Left lung (tissue), 4 donors: ENCODE measurements at regions not wholly inside any gene's neighbourhood (a gene's known extent, or its start where the extent isn't known, plus 50 kb on each side); places are given as distances from the start of the nearest gene placed in this dataset.

Experiments
- ATAC-seq: fragments of 200-7000 bp; cut with Tn5 transposase; one replicate; pipeline ENCODE4 v1.9.1; 2020; ENCODE audit warnings: moderate library complexity
- DNase-seq, 4 donors: peaks; one replicate each; pipeline ENCODE4 v3.0.0-alpha.2; 2013 to 2020
- H3K27ac ChIP-seq, 2 donors: fragments of 200-600 bp; sonication (generic) in 1 of 2; one replicate each; pipeline versions ENCODE4 v1.5.0 to v1.8.0; 2020 to 2021
- H3K27me3 ChIP-seq, 2 donors: fragments of 200-600 bp; sonication (generic) in 1 of 2; one replicate each; pipeline versions ENCODE4 v1.5.0 to v1.8.0; 2020 to 2021
- H3K36me3 ChIP-seq, 2 donors: fragments of 200-600 bp; sonication (generic) in 1 of 2; one replicate each; pipeline versions ENCODE4 v1.5.0 to v1.8.0; 2020 to 2021
- H3K4me1 ChIP-seq, 2 donors: fragments of 200-600 bp; one replicate each; pipeline ENCODE4 v1.8.0; 2021
- H3K4me3 ChIP-seq, 2 donors: fragments of 200-600 bp; sonication (generic) in 1 of 2; one replicate each; pipeline versions ENCODE4 v1.5.0 to v1.8.0; 2020 to 2021; ENCODE audit warnings: mild to moderate bottlenecking in 1 of 2
- H3K9me3 ChIP-seq, 2 donors: fragments of 200-600 bp; sonication (generic) in 1 of 2; one replicate each; pipeline versions ENCODE4 v1.5.0 to v1.8.0; 2020 to 2021
- CTCF ChIP-seq, 2 donors: fragments of 200-600 bp; sonication (generic) in 1 of 2; IDR thresholded peaks; one replicate each; pipeline versions ENCODE4 v1.5.0 to v1.8.0; 2021; ENCODE audit warnings: antibody characterized with exemption in 2 of 2
- intact Hi-C, 2 donors: fragments of 100-400 bp; cut with DNase I; formaldehyde crosslinking; loops; one replicate each; pipeline versions ENCODE4 v1.11.2 to v1.14.2; 2022
- donor health status: DM: no; HTN: yes; CAD: no.
- donor health status: DM: no; HTN: no; CAD: no.

DNA sequence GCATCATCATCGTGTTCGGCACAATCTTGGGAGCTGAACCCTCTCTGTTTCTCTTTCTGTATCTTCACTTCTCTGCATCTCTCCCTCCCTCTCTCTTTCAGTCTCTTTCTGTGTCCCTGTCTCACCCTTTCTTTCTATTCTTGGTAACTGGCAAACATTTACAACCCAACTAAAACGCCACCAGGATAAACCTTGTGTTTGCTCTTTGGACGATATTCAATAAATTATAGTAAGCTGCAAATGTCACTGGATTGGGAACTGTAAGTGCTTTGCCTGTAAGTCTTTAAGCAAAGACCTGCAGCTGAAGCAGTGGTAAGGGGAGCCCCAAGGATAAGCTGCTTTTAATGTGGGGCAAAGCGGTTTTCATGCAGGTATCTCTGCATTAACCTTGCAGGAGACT, 558.0 kb upstream of the MKI67 start:
- H3K27me3 ChIP-seq: peaks cover 0 to 22% of the 10 kb centered on the region in 2 donors
- H3K36me3 ChIP-seq: no peaks in the 10 kb centered on the region
- TF ChIP-seq CTCF (IDR thresholded peaks at IDR 0.05): no peak
- no peak overlapping the region for H3K27ac ChIP-seq
- no peak for DNase-seq
- H3K4me3 ChIP-seq: no peak overlapping the region
- no peak for ATAC-seq
- no peaks in the 10 kb centered on the region for H3K4me1 ChIP-seq
- intact Hi-C loops: no loop called here
- H3K9me3 ChIP-seq: no peaks in the 10 kb centered on the region

GRCh38 chr10:128686630-128687278, 560.5 kb upstream of the MKI67 start:
- ATAC-seq: no peak
- H3K27me3 ChIP-seq: peaks cover 0 to 11% of the 10 kb centered on the region in 2 donors
- H3K9me3 ChIP-seq: no peaks in the 10 kb centered on the region

DNA sequence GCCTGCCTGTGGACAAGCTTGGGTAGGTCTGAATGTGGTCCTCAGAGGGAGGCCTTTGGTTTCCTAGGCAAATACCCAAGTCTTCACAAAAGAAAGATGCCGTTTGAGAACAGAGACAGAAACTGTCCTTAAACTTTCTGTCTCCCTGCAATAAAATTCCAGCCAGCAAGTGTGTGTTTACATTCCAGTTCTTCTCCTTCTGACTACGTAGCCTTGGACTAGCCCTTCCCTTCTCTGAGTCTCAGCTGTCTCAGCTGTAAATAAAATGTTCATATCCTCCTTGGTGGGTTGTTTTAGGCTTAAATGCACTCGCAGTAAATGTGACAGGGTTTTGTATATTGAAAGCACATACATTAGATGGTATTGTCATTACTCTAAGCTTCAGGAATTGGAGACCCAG, 561.2 kb upstream of the MKI67 start:
- no peak for TF ChIP-seq CTCF (IDR thresholded peaks at IDR 0.05)
- no peak overlapping the region for H3K27ac ChIP-seq
- intact Hi-C loops: no loop called here

More at GRCh38 chr10:128686630-128687278, 560.5 kb upstream of the MKI67 start:
- Histone ChIP-seq H3K4me1 (no peaks in the 10 kb centered on the region), H3K36me3 (no peaks in the 10 kb centered on the region), H3K27ac (no peak overlapping the region), H3K4me3 (no peak overlapping the region)
- intact Hi-C loops: no loop called here
- TF ChIP-seq CTCF (IDR thresholded peaks at IDR 0.05): no peak
- DNase-seq: no peak

DNA sequence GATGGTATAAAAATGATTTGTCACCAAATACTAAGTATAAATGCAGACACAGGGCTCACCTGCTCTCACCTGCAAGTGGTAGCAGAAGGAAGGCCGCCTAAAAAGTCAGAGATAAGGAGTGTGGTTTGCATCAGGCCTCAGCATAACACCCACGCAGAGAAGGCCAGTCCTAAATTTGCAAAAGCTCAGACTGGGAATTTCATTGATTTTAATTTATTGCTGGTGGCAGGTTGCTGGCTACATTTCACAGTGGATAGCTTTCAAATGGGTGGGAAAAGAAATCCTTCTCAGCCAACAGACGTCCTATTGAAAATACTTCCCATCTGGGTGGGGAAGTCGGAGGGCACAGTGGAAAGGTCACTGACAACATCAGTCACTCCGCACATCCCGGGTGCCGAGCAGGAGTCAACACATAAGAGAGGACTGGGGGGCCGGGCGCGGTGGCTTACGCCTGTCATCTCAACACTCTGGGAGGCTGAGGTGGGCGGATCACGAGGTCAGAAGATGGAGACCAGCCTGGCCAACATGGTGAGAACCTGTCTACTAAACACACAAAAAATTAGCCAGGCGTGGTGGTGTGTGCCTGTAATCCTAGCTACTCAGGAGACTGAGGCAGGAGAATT, 561.8 kb upstream of the MKI67 start:
- no peak for TF ChIP-seq CTCF (IDR thresholded peaks at IDR 0.05)

More for the DNA sequence above, 561.2 kb upstream of the MKI67 start:
- Histone ChIP-seq H3K27me3 (peaks cover 0 to 11% of the 10 kb centered on the region in 2 donors), H3K4me1 (no peaks in the 10 kb centered on the region), H3K9me3 (no peaks in the 10 kb centered on the region), H3K36me3 (no peaks in the 10 kb centered on the region), H3K4me3 (no peak overlapping the region)
- ATAC-seq (no peak), DNase-seq (no peak)

DNA sequence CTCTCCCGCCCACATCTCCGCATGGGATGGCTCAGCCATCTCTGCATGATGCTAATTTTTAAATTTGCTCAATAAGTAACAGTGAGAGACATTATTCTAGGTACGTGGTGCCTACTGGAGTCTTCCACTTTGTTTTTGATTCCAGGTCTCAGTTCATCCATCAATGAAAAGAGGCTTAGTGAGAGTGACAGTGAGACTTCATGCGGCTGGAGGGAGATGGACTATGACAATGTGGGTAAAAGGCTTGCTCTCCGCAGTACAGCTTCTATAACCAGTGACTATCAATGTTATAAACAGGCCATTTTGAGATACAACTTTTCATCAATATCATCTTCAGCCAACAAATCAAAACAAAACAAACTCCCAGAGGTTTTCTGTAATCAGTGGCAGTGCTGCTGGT, 563.4 kb upstream of the MKI67 start:
- TF ChIP-seq CTCF (IDR thresholded peaks at IDR 0.05): no peak
- DNase-seq (no peak), ATAC-seq (no peak)
- H3K27me3 ChIP-seq: peaks cover 0 to 11% of the 10 kb centered on the region in 2 donors
- no peak overlapping the region for H3K27ac ChIP-seq
- no peak overlapping the region for H3K4me3 ChIP-seq
- H3K4me1 ChIP-seq: no peaks in the 10 kb centered on the region
- no peaks in the 10 kb centered on the region for H3K9me3 ChIP-seq
- no peaks in the 10 kb centered on the region for H3K36me3 ChIP-seq
- intact Hi-C loops: no loop called here

More for the DNA sequence above, 561.8 kb upstream of the MKI67 start:
- Histone ChIP-seq H3K27me3 (peaks cover 0 to 11% of the 10 kb centered on the region in 2 donors), H3K4me1 (no peaks in the 10 kb centered on the region), H3K27ac (no peak overlapping the region), H3K4me3 (no peak overlapping the region), H3K9me3 (no peaks in the 10 kb centered on the region), H3K36me3 (no peaks in the 10 kb centered on the region)
- intact Hi-C loops: no loop called here
- DNase-seq (no peak), ATAC-seq (no peak)
